Choroid plexus epithelial cell (primary cell): ENCODE measurements at regions not wholly inside any gene's neighbourhood (a gene's known extent, or its start where the extent isn't known, plus 50 kb on each side); places are given as distances from the start of the nearest gene placed in this dataset.
A peak's percentile ranks its signal among the peaks of the same experiment; 100 is the strongest.

ENCODE experiments used
- DNase-seq: peaks from one replicate; pipeline ENCODE4 v3.0.0-alpha.2; 2010; ENCODE audit warnings: low read depth
- H3K4me3 ChIP-seq: 2 replicates; pipeline ENCODE4 v1.5.1; 2011; ENCODE audit warnings: low read depth, mild to moderate bottlenecking, control low read depth, low read length, moderate library complexity
- CTCF ChIP-seq: conservative IDR thresholded peaks from 2 replicates; pipeline ENCODE4 v1.5.1; 2011; ENCODE audit warnings: low read depth, mild to moderate bottlenecking, control low read depth, inconsistent platforms, low read length, moderate library complexity

- H3K4me3 ChIP-seq, result no peak overlapping the region
- no peak for DNase-seq
- no peak for TF ChIP-seq CTCF
Observed at GRCh38 chr4:17260166-17260907, 251.6 kb downstream of the QDPR start.

GRCh38 chr4:17258106-17258505 lies 253.8 kb downstream of the QDPR start:
- H3K4me3 ChIP-seq, result no peak overlapping the region
- TF ChIP-seq CTCF, result no peak
- DNase-seq, result no peak

GRCh38 chr4:17252131-17252530 lies 259.8 kb downstream of the QDPR start:
- no peak for DNase-seq
- H3K4me3 ChIP-seq, result no peak overlapping the region

GRCh38 chr4:17251101-17251500 lies 260.8 kb downstream of the QDPR start:
- no peak for TF ChIP-seq CTCF
- no peak overlapping the region for H3K4me3 ChIP-seq
- DNase-seq, result no peak

More at GRCh38 chr4:17252131-17252530, 259.8 kb downstream of the QDPR start:
- no peak for TF ChIP-seq CTCF

GRCh38 chr4:17250591-17250990 lies 261.3 kb downstream of the QDPR start:
- DNase-seq, result no peak
- TF ChIP-seq CTCF, result no peak
- no peak overlapping the region for H3K4me3 ChIP-seq

- DNase-seq, result no peak
- no peak overlapping the region for H3K4me3 ChIP-seq
- no peak for TF ChIP-seq CTCF
Observed at GRCh38 chr4:17246656-17247055, 265.2 kb downstream of the QDPR start.

GRCh38 chr4:17241835-17242234 lies 270.1 kb downstream of the QDPR start:
- DNase-seq, result peak; percentile 21
- TF ChIP-seq CTCF, result no peak
- H3K4me3 ChIP-seq, result no peak overlapping the region
